ENCODE measurements at regions not wholly inside any gene's neighbourhood (a gene's known extent, or its start where the extent isn't known, plus 50 kb on each side); places are given as distances from the start of the nearest gene placed in this dataset.
A peak's percentile ranks its signal among the peaks of the same experiment; 100 is the strongest.

DNA sequence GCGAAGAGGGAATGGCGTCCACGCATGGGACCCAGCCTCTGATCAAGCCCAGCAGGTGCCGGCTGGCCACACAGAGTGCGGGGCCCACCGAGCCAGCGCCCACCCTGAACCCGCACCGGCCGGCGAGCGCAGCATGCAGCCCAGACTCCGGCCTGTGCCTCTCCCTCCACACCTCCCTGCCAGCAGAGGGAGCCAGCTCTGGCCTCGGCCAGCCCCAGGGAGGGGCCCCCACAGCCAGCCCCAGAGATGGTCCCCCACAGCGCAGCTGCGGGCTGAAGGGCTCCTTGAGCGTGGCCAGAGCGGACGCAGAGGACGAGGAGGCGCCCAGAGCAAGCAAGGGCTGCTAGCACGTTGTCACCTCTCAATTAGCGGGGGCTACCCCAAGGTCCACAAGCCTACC lies 904.5 kb downstream of the SLITRK6 start:
- TF ChIP-seq CTCF (conservative IDR thresholded peaks at IDR 0.05; ENCODE audit: low read length) (peak; percentile 18; the same call in 1 of the 2 replicates), EZH2phosphoT487 (IDR thresholded peaks at IDR 0.05; ENCODE audit: borderline replicate concordance) (no peak)
